Thyroid gland (tissue), 4 donors: ENCODE measurements at regions not wholly inside any gene's neighbourhood (a gene's known extent, or its start where the extent isn't known, plus 50 kb on each side); places are given as distances from the start of the nearest gene placed in this dataset.

Source experiments
- POLR2A ChIP-seq, 2 donors: fragments of 450-650 bp; IDR thresholded peaks; one replicate each; pipeline ENCODE4 v1.6.1; 2017; ENCODE audit warnings: antibody characterized with exemption in 2 of 2, mild to moderate bottlenecking in 2 of 2, moderate library complexity in 1 of 2
- TF ChIP-seq, protein P1 (sequence below), 6 experiments: fragments of 200-600 bp in 3 of 6; fragments of 450-650 bp in 3 of 6; sonication (generic) in 3 of 6; IDR thresholded peaks; one replicate each; pipeline ENCODE4 v1.5.1; 2016 to 2019; ENCODE audit warnings: antibody characterized with exemption in 6 of 6, mild to moderate bottlenecking in 2 of 6, inconsistent platforms in 1 of 6, moderate library complexity in 1 of 6

DNA sequence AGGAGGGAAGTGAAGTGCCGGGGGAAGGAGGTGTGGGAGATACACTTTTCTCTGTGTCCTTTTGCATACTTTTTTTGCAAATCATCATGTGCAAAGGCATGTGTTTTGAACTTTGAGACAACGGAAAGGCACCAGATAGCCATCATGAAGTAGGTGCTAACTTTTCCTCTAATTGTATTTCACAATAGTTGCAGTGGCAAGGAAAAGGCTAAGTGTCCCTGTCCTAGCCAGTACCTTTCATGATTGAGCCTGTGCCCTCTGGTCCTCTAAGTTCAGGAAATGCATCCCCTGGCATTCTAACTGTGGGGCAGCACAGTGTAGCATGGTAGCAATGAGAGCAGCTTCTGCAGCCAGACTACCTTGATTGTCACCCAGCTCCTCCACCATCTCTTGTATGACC is 186.2 kb downstream of the ADSS2 start:
- TF ChIP-seq, protein P1, sequence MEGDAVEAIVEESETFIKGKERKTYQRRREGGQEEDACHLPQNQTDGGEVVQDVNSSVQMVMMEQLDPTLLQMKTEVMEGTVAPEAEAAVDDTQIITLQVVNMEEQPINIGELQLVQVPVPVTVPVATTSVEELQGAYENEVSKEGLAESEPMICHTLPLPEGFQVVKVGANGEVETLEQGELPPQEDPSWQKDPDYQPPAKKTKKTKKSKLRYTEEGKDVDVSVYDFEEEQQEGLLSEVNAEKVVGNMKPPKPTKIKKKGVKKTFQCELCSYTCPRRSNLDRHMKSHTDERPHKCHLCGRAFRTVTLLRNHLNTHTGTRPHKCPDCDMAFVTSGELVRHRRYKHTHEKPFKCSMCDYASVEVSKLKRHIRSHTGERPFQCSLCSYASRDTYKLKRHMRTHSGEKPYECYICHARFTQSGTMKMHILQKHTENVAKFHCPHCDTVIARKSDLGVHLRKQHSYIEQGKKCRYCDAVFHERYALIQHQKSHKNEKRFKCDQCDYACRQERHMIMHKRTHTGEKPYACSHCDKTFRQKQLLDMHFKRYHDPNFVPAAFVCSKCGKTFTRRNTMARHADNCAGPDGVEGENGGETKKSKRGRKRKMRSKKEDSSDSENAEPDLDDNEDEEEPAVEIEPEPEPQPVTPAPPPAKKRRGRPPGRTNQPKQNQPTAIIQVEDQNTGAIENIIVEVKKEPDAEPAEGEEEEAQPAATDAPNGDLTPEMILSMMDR (IDR thresholded peaks at IDR 0.05): no peak
- TF ChIP-seq POLR2A (IDR thresholded peaks at IDR 0.05): no peak
